Stimulated activated CD8-positive, alpha-beta memory T cell treated with anti-CD3 and anti-CD28 coated beads, Interleukin-15, amount 100 ng/mL, for 48 hours (primary cell): ENCODE measurements at regions not wholly inside any gene's neighbourhood (a gene's known extent, or its start where the extent isn't known, plus 50 kb on each side); places are given as distances from the start of the nearest gene placed in this dataset.
"Not testable (repeated sequence)": the region's sequence is repeated elsewhere in the genome, so short reads cannot be mapped to it uniquely, and the experiment has no call there.

Source experiments
- DNase-seq, 2 donors: peaks; one replicate each; pipeline ENCODE4 v3.0.0-alpha.2; 2020; ENCODE audit warnings: low read depth in 2 of 2

- no peak for DNase-seq
These were observed 612.2 kb downstream of the IQCM start for GRCh38 chr4:149203256-149204001.

DNA sequence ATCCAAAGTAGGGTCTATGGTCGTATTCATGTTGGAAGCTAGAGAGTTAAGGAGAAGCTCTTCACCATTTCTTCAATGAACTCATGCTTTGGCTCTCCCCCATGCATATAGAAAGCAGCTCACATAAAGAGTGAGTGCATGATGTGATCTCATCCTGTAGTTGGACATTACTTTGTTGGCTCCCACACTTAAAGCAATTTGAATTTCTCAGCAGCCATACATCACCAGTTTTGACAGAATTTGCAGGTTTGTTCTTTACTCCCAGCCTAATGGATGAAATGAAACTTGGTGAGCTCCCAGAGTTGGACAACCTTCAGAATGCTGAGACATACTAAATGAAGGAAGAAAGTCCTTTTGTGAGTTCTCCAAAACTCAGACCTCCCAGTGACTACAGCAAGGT, 613.5 kb downstream of the IQCM start:
- DNase-seq: no peak

- no peak for DNase-seq
These were observed 616.0 kb downstream of the IQCM start for GRCh38 chr4:149199594-149199993.

GRCh38 chr4:149194061-149194460, 621.6 kb downstream of the IQCM start:
- DNase-seq: no peak

- no peak for DNase-seq
These were observed 627.9 kb downstream of the IQCM start for GRCh38 chr4:149187726-149188125.

- no peak for DNase-seq
These were observed 632.0 kb downstream of the IQCM start for GRCh38 chr4:149183638-149184037.

- DNase-seq: not testable (repeated sequence)
These were observed 634.2 kb downstream of the IQCM start for GRCh38 chr4:149181459-149181858.

DNA sequence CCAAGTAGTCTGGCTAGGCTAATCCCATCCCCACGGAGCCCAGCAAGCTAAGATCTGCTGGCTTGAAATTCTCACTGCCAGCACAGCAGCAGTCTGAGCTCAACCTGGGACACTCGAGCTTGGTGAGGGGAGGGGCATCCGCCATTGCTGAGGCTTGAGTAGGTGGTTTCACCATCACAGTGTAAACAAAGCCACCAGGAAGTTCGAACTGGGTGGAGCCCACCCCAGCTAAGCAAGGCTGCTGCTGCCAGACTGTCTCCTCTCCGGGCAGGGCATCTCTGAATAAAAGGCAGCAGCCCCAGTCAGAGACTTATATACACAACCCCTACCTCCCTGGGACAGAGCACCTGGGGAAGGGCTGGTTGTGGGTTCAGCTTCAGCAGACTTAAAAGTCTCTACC, 639.6 kb downstream of the IQCM start:
- DNase-seq: no peak

- DNase-seq: no peak
These were observed 640.1 kb downstream of the IQCM start for GRCh38 chr4:149175549-149175948.

- no peak for DNase-seq
These were observed 642.2 kb downstream of the IQCM start for GRCh38 chr4:149173241-149174013.

GRCh38 chr4:149168645-149169044, 647.0 kb downstream of the IQCM start:
- no peak for DNase-seq

GRCh38 chr4:149166876-149167275, 648.8 kb downstream of the IQCM start:
- DNase-seq: no peak

DNA sequence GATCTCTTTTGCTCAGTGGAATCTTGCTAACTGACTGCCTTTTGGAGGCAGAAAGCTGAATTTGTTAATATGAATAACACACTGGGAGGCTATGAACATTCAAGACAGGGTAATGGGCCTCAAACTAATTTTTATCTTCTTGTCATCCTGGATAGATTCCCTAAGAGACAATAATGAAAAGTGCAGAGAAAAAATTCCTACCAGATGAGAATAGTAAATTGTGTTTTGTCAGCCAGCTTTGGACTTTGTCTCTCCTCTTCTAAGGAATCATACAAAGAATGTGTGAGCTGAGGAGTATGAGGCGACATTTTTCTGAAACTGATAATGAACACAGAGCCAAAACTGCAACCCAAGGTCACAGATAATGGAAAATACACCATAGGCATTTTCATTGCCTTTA, 649.3 kb downstream of the IQCM start:
- DNase-seq: no peak

DNA sequence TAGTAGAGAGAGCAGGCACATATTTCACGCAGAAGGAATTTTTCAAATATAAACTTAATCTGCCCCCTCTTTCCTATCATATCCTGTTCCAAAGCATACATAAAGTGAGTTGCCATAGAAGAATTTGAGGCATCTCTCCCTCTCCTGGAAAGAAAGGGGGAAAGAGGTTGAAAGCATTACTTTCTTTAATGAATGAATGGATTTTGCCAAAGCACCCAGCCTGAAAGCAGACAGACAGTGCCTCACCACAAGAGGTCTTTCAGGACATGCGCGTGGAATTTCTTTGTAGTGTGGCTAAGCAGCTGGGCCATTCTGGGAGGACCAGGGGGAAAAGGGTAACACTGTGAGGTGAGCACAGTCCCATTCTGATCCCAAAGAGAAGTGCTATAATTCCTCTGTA, 651.4 kb downstream of the IQCM start:
- no peak for DNase-seq

GRCh38 chr4:149161247-149161646, 654.4 kb downstream of the IQCM start:
- DNase-seq: no peak

DNA sequence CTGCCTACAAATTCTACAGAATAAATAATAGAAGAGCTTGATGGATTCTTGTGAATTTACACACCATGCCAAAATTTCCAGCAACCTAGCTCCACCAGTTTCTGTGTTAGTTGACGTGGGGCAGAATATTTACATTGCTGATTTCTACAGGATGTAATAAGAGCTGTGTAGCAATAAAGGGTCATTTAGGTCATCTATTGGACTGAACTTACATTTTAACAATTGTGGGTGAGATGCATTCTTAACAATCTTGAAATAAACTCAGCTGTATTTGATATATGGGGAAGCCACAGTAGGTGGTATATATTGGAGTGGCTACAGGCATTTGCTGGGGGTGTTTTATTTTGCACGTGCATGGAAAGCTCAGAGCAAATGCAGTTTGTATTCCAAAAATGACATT, 655.3 kb downstream of the IQCM start:
- no peak for DNase-seq

GRCh38 chr4:149158817-149159216, 656.8 kb downstream of the IQCM start:
- DNase-seq: no peak

GRCh38 chr4:149145803-149146202, 669.8 kb downstream of the IQCM start:
- DNase-seq: no peak

DNA sequence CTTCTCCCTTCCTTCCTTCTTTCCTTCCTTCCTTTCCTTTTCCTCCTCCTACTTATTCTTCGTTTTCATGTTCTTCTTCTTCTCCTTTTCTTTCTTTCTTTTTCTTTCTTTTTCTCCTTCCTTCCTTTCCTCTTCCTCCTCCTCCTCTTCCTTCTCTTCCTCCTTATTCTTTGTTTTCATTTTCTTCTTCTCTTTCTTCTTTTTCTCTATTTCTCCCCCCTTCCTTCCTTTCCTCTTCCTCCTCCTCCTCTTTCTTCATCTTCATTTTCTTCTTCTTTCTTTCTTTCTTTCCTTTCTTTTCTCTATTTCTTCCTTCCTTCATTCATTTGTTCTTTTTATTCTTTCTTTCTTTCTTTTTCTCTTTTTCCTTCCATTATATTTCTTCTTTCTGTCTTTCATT, 671.6 kb downstream of the IQCM start:
- no peak for DNase-seq

- DNase-seq: no peak
These were observed 674.3 kb downstream of the IQCM start for GRCh38 chr4:149141391-149141790.

DNA sequence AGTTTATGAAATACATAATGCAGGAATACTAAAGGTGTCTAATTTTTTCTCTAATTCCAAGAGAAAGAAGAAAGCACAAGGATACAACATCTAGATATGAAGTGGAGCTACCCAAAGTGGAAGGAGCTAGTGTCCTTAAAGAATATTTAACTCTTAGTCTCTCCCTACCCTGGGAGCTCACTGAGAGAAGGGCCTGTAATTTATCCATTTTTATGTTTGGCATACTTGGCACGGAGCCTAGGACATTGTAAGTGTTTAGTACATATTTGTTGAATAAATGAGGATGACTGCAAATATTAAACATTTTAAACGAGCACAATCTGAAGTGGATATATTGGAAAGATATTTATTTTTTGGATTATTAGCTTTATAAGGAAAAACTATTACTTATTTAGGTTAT, 674.8 kb downstream of the IQCM start:
- DNase-seq: no peak

- DNase-seq: no peak
These were observed 678.6 kb downstream of the IQCM start for GRCh38 chr4:149136951-149137620.

GRCh38 chr4:149135062-149135461, 680.6 kb downstream of the IQCM start:
- DNase-seq: no peak
